Gastrocnemius medialis (tissue), 4 donors: ENCODE measurements at regions not wholly inside any gene's neighbourhood (a gene's known extent, or its start where the extent isn't known, plus 50 kb on each side); places are given as distances from the start of the nearest gene placed in this dataset.

ENCODE experiments used
- ATAC-seq, 2 donors: fragments of 150-250 bp; one replicate each; pipeline ENCODE4 v1.9.1; 2016
- DNase-seq, 2 donors: peaks; one replicate each; pipeline ENCODE4 v3.0.0-alpha.2; 2019
- H3K27ac ChIP-seq, 4 donors: fragments of 200-600 bp; sonication (generic); 1 replicate in 1 of 4; 2 replicates in 3 of 4; pipeline ENCODE4 v1.5.1; 2016 to 2018; ENCODE audit warnings: mild to moderate bottlenecking in 2 of 4, moderate library complexity in 1 of 4
- H3K27me3 ChIP-seq, 3 donors: fragments of 200-600 bp; sonication (generic) in 2 of 3; 1 replicate in 1 of 3; 2 replicates in 2 of 3; pipeline versions ENCODE4 v1.5.1 to v1.6.0; 2016 to 2019; ENCODE audit warnings: mild to moderate bottlenecking in 1 of 3, moderate library complexity in 1 of 3
- H3K36me3 ChIP-seq, 2 donors: fragments of 200-600 bp; sonication (generic) in 1 of 2; one replicate each; pipeline ENCODE4 v1.5.1; 2017 to 2018
- H3K4me1 ChIP-seq, 2 donors: fragments of 200-600 bp; sonication (generic) in 1 of 2; one replicate each; pipeline ENCODE4 v1.5.1; 2016 to 2017; ENCODE audit warnings: mild to moderate bottlenecking in 2 of 2
- H3K4me3 ChIP-seq, 4 donors: fragments of 200-600 bp; sonication (generic) in 3 of 4; 1 replicate in 1 of 4; 2 replicates in 3 of 4; pipeline ENCODE4 v1.5.1; 2016 to 2019; ENCODE audit warnings: mild to moderate bottlenecking in 2 of 4
- H3K9me3 ChIP-seq, 3 donors: fragments of 200-600 bp; sonication (generic) in 2 of 3; 1 replicate in 1 of 3; 2 replicates in 2 of 3; pipeline ENCODE4 v1.5.1; 2016 to 2019
- CTCF ChIP-seq, 5 experiments: fragments of 450-650 bp in 3 of 5; fragments of 200-600 bp in 2 of 5; sonication (generic) in 2 of 5; IDR thresholded peaks in 4 of 5; conservative IDR thresholded peaks in 1 of 5; 1 replicate in 4 of 5; 2 replicates in 1 of 5; pipeline ENCODE4 v1.5.1; 2016 to 2019; ENCODE audit warnings: antibody characterized with exemption in 5 of 5, mild to moderate bottlenecking in 3 of 5, moderate library complexity in 3 of 5
- POLR2A ChIP-seq, 2 donors: fragments of 450-650 bp; IDR thresholded peaks; one replicate each; pipeline ENCODE4 v1.6.1; 2017; ENCODE audit warnings: antibody characterized with exemption in 2 of 2, mild to moderate bottlenecking in 2 of 2, moderate library complexity in 2 of 2
- in situ Hi-C, 4 donors: fragments of 200-750 bp; cut with MboI; loops; one replicate each; pipeline versions ENCODE4 v1.15.0 to v1.8.0; 2017; ENCODE audit warnings: low sequenced_read_pairs in 4 of 4
- intact Hi-C: fragments of 100-400 bp; cut with DNase I; formaldehyde crosslinking; loops from one replicate; pipeline ENCODE4 v1.15.1; 2023; ENCODE audit warnings: low total_unique reads

GRCh38 chr18:30903566-30903965, 139.0 kb downstream of the DSC3 start:
- no peak overlapping the region for H3K27ac ChIP-seq

GRCh38 chr18:30889519-30890301, 152.8 kb downstream of the DSC3 start:
- Histone ChIP-seq H3K4me1 (no peaks in the 10 kb centered on the region), H3K9me3 (no peaks in the 10 kb centered on the region), H3K4me3 (no peak overlapping the region), H3K27ac (no peak overlapping the region), H3K27me3 (no peaks in the 10 kb centered on the region), H3K36me3 (no peaks in the 10 kb centered on the region)
- in situ Hi-C loops (no loop called here), intact Hi-C loops (no loop called here)
- DNase-seq (no peak), ATAC-seq (no peak)
- no peak for TF ChIP-seq POLR2A (IDR thresholded peaks at IDR 0.05)
- TF ChIP-seq CTCF (IDR thresholded peaks at IDR 0.05 in 4 of 5, conservative IDR thresholded peaks at IDR 0.05 in 1 of 5) = no peak

More at GRCh38 chr18:30903566-30903965, 139.0 kb downstream of the DSC3 start:
- no peak for TF ChIP-seq CTCF (IDR thresholded peaks at IDR 0.05 in 4 of 5, conservative IDR thresholded peaks at IDR 0.05 in 1 of 5)
- TF ChIP-seq POLR2A (IDR thresholded peaks at IDR 0.05) = no peak
- Histone ChIP-seq H3K4me1 (no peaks in the 10 kb centered on the region), H3K9me3 (no peaks in the 10 kb centered on the region), H3K27me3 (no peaks in the 10 kb centered on the region), H3K4me3 (no peak overlapping the region), H3K36me3 (no peaks in the 10 kb centered on the region)
- in situ Hi-C loops (no loop called here), intact Hi-C loops (no loop called here)
- DNase-seq (no peak), ATAC-seq (no peak)

- intact Hi-C loops = no loop called here
- H3K4me1 ChIP-seq = no peaks in the 10 kb centered on the region
- ATAC-seq (no peak), DNase-seq (no peak)
- no peak overlapping the region for H3K27ac ChIP-seq
- no peaks in the 10 kb centered on the region for H3K36me3 ChIP-seq
- no peaks in the 10 kb centered on the region for H3K9me3 ChIP-seq
- in situ Hi-C loops = no loop called here
- no peak overlapping the region for H3K4me3 ChIP-seq
- no peak for TF ChIP-seq POLR2A (IDR thresholded peaks at IDR 0.05)
- TF ChIP-seq CTCF (IDR thresholded peaks at IDR 0.05 in 4 of 5, conservative IDR thresholded peaks at IDR 0.05 in 1 of 5) = no peak
- no peaks in the 10 kb centered on the region for H3K27me3 ChIP-seq
Observed at GRCh38 chr18:30888344-30888743, 154.2 kb downstream of the DSC3 start.

- no peak for ATAC-seq
- intact Hi-C loops = no loop called here
Observed at GRCh38 chr18:30886998-30887397, 155.5 kb downstream of the DSC3 start.

More at GRCh38 chr18:30886998-30887397, 155.5 kb downstream of the DSC3 start:
- no peaks in the 10 kb centered on the region for H3K9me3 ChIP-seq
- in situ Hi-C loops = no loop called here
- no peaks in the 10 kb centered on the region for H3K36me3 ChIP-seq
- H3K27ac ChIP-seq = no peak overlapping the region
- H3K27me3 ChIP-seq = no peaks in the 10 kb centered on the region
- no peak for TF ChIP-seq POLR2A (IDR thresholded peaks at IDR 0.05)
- no peak for TF ChIP-seq CTCF (IDR thresholded peaks at IDR 0.05 in 4 of 5, conservative IDR thresholded peaks at IDR 0.05 in 1 of 5)
- no peak overlapping the region for H3K4me3 ChIP-seq
- H3K4me1 ChIP-seq = no peaks in the 10 kb centered on the region
- no peak for DNase-seq
